ENCODE measurements at regions not wholly inside any gene's neighbourhood (a gene's known extent, or its start where the extent isn't known, plus 50 kb on each side); places are given as distances from the start of the nearest gene placed in this dataset.

DNA sequence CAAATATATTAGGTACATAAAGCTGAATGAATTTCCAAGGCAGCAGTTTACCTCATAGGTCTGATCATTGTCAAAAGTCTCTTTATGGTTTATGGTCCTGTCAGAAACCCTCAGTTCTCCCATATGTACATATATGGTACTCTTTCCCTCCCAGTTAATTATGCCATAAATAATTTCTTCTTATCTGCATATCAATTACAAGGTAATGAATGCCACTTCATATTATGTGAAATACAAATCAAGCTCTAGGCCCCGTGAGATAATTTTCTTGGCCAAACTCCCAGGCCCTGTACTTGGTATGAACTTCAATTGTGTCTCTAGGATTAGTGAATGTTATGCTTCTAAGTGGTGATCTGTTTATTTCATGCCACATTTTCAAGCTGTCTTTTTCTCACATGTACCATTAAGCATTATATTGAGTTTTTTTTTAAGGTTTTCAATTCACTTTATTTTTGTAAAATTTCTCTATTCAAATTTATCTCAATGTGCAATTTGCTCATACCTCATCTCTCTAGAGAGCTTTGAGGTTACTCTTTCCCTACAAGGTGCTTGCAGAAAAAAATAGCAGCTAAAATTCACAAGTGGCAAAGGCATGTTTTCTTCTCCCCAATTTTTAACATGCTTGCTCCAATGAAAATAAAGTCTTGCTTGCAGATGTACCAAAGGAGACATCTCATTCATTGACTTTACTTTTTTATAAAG, 430.6 kb upstream of the VRK2 start:
- DNase-seq (ENCODE audit: low spot score), result no peak
- H3K4me3 Mint-ChIP-seq (ENCODE audit: unreplicated experiment), result no peak overlapping the region
- no peak overlapping the region for H3K27ac Mint-ChIP-seq (ENCODE audit: unreplicated experiment)
- no peaks in the 10 kb centered on the region for H3K27me3 Mint-ChIP-seq (ENCODE audit: unreplicated experiment)
- no peaks in the 10 kb centered on the region for H3K9me3 Mint-ChIP-seq (ENCODE audit: unreplicated experiment)
- no peaks in the 10 kb centered on the region for H3K36me3 Mint-ChIP-seq (ENCODE audit: low read depth, unreplicated experiment)
- no peaks in the 10 kb centered on the region for H3K4me1 Mint-ChIP-seq (ENCODE audit: unreplicated experiment)
- no peak for TF ChIP-seq CTCF (IDR thresholded peaks at IDR 0.05; ENCODE audit: unreplicated experiment)

- no peak overlapping the region for H3K27ac Mint-ChIP-seq (ENCODE audit: unreplicated experiment)
- no peak for DNase-seq (ENCODE audit: low spot score)
- no peak for TF ChIP-seq CTCF (IDR thresholded peaks at IDR 0.05; ENCODE audit: unreplicated experiment)
- no peaks in the 10 kb centered on the region for H3K4me1 Mint-ChIP-seq (ENCODE audit: unreplicated experiment)
- H3K27me3 Mint-ChIP-seq (ENCODE audit: unreplicated experiment), result no peaks in the 10 kb centered on the region
- no peaks in the 10 kb centered on the region for H3K36me3 Mint-ChIP-seq (ENCODE audit: low read depth, unreplicated experiment)
- H3K4me3 Mint-ChIP-seq (ENCODE audit: unreplicated experiment), result no peak overlapping the region
- H3K9me3 Mint-ChIP-seq (ENCODE audit: unreplicated experiment), result no peaks in the 10 kb centered on the region
Measured at GRCh38 chr2:57617318-57617717, 429.3 kb upstream of the VRK2 start.

- no peaks in the 10 kb centered on the region for H3K4me1 Mint-ChIP-seq (ENCODE audit: unreplicated experiment)
- H3K27me3 Mint-ChIP-seq (ENCODE audit: unreplicated experiment), result no peaks in the 10 kb centered on the region
- no peak overlapping the region for H3K4me3 Mint-ChIP-seq (ENCODE audit: unreplicated experiment)
- H3K9me3 Mint-ChIP-seq (ENCODE audit: unreplicated experiment), result no peaks in the 10 kb centered on the region
- TF ChIP-seq CTCF (IDR thresholded peaks at IDR 0.05; ENCODE audit: unreplicated experiment), result no peak
- no peak for DNase-seq (ENCODE audit: low spot score)
- H3K27ac Mint-ChIP-seq (ENCODE audit: unreplicated experiment), result no peak overlapping the region
- H3K36me3 Mint-ChIP-seq (ENCODE audit: low read depth, unreplicated experiment), result no peaks in the 10 kb centered on the region
Measured at GRCh38 chr2:57621122-57621663, 425.4 kb upstream of the VRK2 start.

- Mint-ChIP-seq H3K36me3 (ENCODE audit: low read depth, unreplicated experiment) (no peaks in the 10 kb centered on the region), H3K9me3 (ENCODE audit: unreplicated experiment) (no peaks in the 10 kb centered on the region), H3K4me1 (ENCODE audit: unreplicated experiment) (no peaks in the 10 kb centered on the region), H3K27me3 (ENCODE audit: unreplicated experiment) (no peaks in the 10 kb centered on the region), H3K4me3 (ENCODE audit: unreplicated experiment) (no peak overlapping the region), H3K27ac (ENCODE audit: unreplicated experiment) (no peak overlapping the region)
- TF ChIP-seq CTCF (IDR thresholded peaks at IDR 0.05; ENCODE audit: unreplicated experiment), result no peak
- no peak for DNase-seq (ENCODE audit: low spot score)
Measured at GRCh38 chr2:57622009-57622408, 424.6 kb upstream of the VRK2 start.

DNA sequence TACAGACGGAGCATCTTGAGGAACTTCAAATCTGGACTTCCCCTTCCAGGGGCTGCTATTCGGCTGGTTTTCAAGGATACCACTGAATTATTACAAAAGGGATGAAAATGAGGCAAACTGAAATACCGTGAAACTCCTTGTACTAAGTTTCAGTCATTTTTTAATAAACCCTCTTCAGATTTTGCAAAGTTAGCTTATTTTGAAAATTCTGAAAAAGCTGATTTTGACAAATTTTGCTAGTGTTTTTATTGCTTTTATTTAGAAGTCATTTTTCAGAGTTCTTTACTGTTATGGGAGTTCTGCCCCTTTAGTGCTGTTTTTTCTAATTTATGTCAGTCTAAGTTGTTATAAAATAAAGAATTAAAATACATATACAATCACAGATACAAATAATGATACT, 390.4 kb upstream of the VRK2 start:
- H3K9me3 Mint-ChIP-seq (ENCODE audit: unreplicated experiment), result peaks cover 5% of the 10 kb centered on the region
- no peak overlapping the region for H3K4me3 Mint-ChIP-seq (ENCODE audit: unreplicated experiment)
- no peaks in the 10 kb centered on the region for H3K4me1 Mint-ChIP-seq (ENCODE audit: unreplicated experiment)
- TF ChIP-seq CTCF (IDR thresholded peaks at IDR 0.05; ENCODE audit: unreplicated experiment), result no peak
- no peaks in the 10 kb centered on the region for H3K36me3 Mint-ChIP-seq (ENCODE audit: low read depth, unreplicated experiment)
- no peak overlapping the region for H3K27ac Mint-ChIP-seq (ENCODE audit: unreplicated experiment)
- no peak for DNase-seq (ENCODE audit: low spot score)
- no peaks in the 10 kb centered on the region for H3K27me3 Mint-ChIP-seq (ENCODE audit: unreplicated experiment)
